ENCODE measurements at regions not wholly inside any gene's neighbourhood (a gene's known extent, or its start where the extent isn't known, plus 50 kb on each side); places are given as distances from the start of the nearest gene placed in this dataset.

GRCh38 chr3:22938739-22939138, 264.4 kb upstream of the UBE2E2 start:
- DNase-seq (no peak), ATAC-seq (no peak)
- intact Hi-C loops (cut with micrococcal nuclease) = no loop called here
- H3K27me3 ChIP-seq (ENCODE audit: control insufficient read depth, insufficient read depth, low read length) = no peaks in the 10 kb centered on the region
- H3K4me3 ChIP-seq (ENCODE audit: low read length) = no peak overlapping the region
- no peaks in the 10 kb centered on the region for H3K4me1 ChIP-seq (ENCODE audit: control insufficient read depth, insufficient read depth, low read length)
- no peak overlapping the region for H3K27ac ChIP-seq (ENCODE audit: low read length)
- Mint-ChIP-seq H3K27me3 (ENCODE audit: low read depth in 2 of 2) (no peaks in the 10 kb centered on the region), H3K36me3 (no peaks in the 10 kb centered on the region), H3K27ac (no peak overlapping the region), H3K9me3 (peaks cover 2 to 8% of the 10 kb centered on the region in 2 donors), H3K4me1 (no peaks in the 10 kb centered on the region), H3K4me3 (no peak overlapping the region)
- H3K36me3 ChIP-seq (ENCODE audit: control insufficient read depth, insufficient read depth, low read length) = no peaks in the 10 kb centered on the region
- 88% methylated on average over 5 of the region's 5 CpGs for WGBS (ENCODE audit: insufficient coverage)
- H3K9me3 ChIP-seq (ENCODE audit: control insufficient read depth, insufficient read depth, low read length) = no peaks in the 10 kb centered on the region
- TF ChIP-seq CTCF (IDR thresholded peaks at IDR 0.05) = no peak

- intact Hi-C loops (cut with micrococcal nuclease) = no loop called here
- H3K4me1 Mint-ChIP-seq = no peaks in the 10 kb centered on the region
- H3K27ac Mint-ChIP-seq = no peak overlapping the region
- no peaks in the 10 kb centered on the region for H3K27me3 ChIP-seq (ENCODE audit: control insufficient read depth, insufficient read depth, low read length)
- H3K4me3 Mint-ChIP-seq = no peak overlapping the region
- ATAC-seq = no peak
- H3K4me3 ChIP-seq (ENCODE audit: low read length) = no peak overlapping the region
- H3K9me3 ChIP-seq (ENCODE audit: control insufficient read depth, insufficient read depth, low read length) = no peaks in the 10 kb centered on the region
- 90% methylated on average over 1 of the region's 2 CpGs for WGBS (ENCODE audit: insufficient coverage)
- H3K36me3 ChIP-seq (ENCODE audit: control insufficient read depth, insufficient read depth, low read length) = no peaks in the 10 kb centered on the region
- H3K9me3 Mint-ChIP-seq = peaks cover 2 to 8% of the 10 kb centered on the region in 2 donors
- DNase-seq = no peak
- no peaks in the 10 kb centered on the region for H3K4me1 ChIP-seq (ENCODE audit: control insufficient read depth, insufficient read depth, low read length)
- no peaks in the 10 kb centered on the region for H3K27me3 Mint-ChIP-seq (ENCODE audit: low read depth in 2 of 2)
- no peaks in the 10 kb centered on the region for H3K36me3 Mint-ChIP-seq
- H3K27ac ChIP-seq (ENCODE audit: low read length) = no peak overlapping the region
- no peak for TF ChIP-seq CTCF (IDR thresholded peaks at IDR 0.05)
Observed at GRCh38 chr3:22939349-22939748, 263.8 kb upstream of the UBE2E2 start.

- Histone ChIP-seq H3K27me3 (ENCODE audit: control insufficient read depth, insufficient read depth, low read length) (no peaks in the 10 kb centered on the region), H3K9me3 (ENCODE audit: control insufficient read depth, insufficient read depth, low read length) (no peaks in the 10 kb centered on the region), H3K36me3 (ENCODE audit: control insufficient read depth, insufficient read depth, low read length) (no peaks in the 10 kb centered on the region), H3K4me3 (ENCODE audit: low read length) (no peak overlapping the region), H3K4me1 (ENCODE audit: control insufficient read depth, insufficient read depth, low read length) (no peaks in the 10 kb centered on the region), H3K27ac (ENCODE audit: low read length) (no peak overlapping the region)
- ATAC-seq (no peak), DNase-seq (no peak)
- no peak for TF ChIP-seq CTCF (IDR thresholded peaks at IDR 0.05)
- no peaks in the 10 kb centered on the region for H3K4me1 Mint-ChIP-seq
- H3K9me3 Mint-ChIP-seq = peaks cover 3 to 8% of the 10 kb centered on the region in 2 donors
- no peaks in the 10 kb centered on the region for H3K27me3 Mint-ChIP-seq (ENCODE audit: low read depth in 2 of 2)
- intact Hi-C loops (cut with micrococcal nuclease) = no loop called here
- WGBS (ENCODE audit: insufficient coverage) = 79% methylated on average over 7 of the region's 7 CpGs
- no peak overlapping the region for H3K27ac Mint-ChIP-seq
- no peaks in the 10 kb centered on the region for H3K36me3 Mint-ChIP-seq
- H3K4me3 Mint-ChIP-seq = no peak overlapping the region
Observed at GRCh38 chr3:22940285-22940684, 262.8 kb upstream of the UBE2E2 start.

- H3K27me3 ChIP-seq (ENCODE audit: control insufficient read depth, insufficient read depth, low read length) = no peaks in the 10 kb centered on the region
- H3K4me1 Mint-ChIP-seq = no peaks in the 10 kb centered on the region
- H3K9me3 ChIP-seq (ENCODE audit: control insufficient read depth, insufficient read depth, low read length) = no peaks in the 10 kb centered on the region
- H3K27ac Mint-ChIP-seq = no peak overlapping the region
- intact Hi-C loops (cut with micrococcal nuclease) = no loop called here
- H3K4me3 ChIP-seq (ENCODE audit: low read length) = no peak overlapping the region
- H3K27ac ChIP-seq (ENCODE audit: low read length) = no peak overlapping the region
- no peak overlapping the region for H3K4me3 Mint-ChIP-seq
- no peaks in the 10 kb centered on the region for H3K4me1 ChIP-seq (ENCODE audit: control insufficient read depth, insufficient read depth, low read length)
- H3K9me3 Mint-ChIP-seq = peaks cover 3 to 11% of the 10 kb centered on the region in 2 donors
- H3K36me3 ChIP-seq (ENCODE audit: control insufficient read depth, insufficient read depth, low read length) = no peaks in the 10 kb centered on the region
- DNase-seq (no peak), ATAC-seq (no peak)
- no peaks in the 10 kb centered on the region for H3K27me3 Mint-ChIP-seq (ENCODE audit: low read depth in 2 of 2)
- no peaks in the 10 kb centered on the region for H3K36me3 Mint-ChIP-seq
- TF ChIP-seq CTCF (IDR thresholded peaks at IDR 0.05) = no peak
Observed at GRCh38 chr3:22942981-22943380, 260.1 kb upstream of the UBE2E2 start.
